Tibial artery (tissue), 4 donors: ENCODE measurements at regions not wholly inside any gene's neighbourhood (a gene's known extent, or its start where the extent isn't known, plus 50 kb on each side); places are given as distances from the start of the nearest gene placed in this dataset.

ENCODE experiments used
- DNase-seq, 2 donors: peaks; one replicate each; pipeline ENCODE4 v3.0.0-alpha.2; 2019
- H3K27ac ChIP-seq, 2 donors: fragments of 200-600 bp; sonication (generic) in 1 of 2; 1 replicate in 1 of 2; 2 replicates in 1 of 2; pipeline ENCODE4 v1.5.1; 2018 to 2019; ENCODE audit warnings: mild to moderate bottlenecking in 1 of 2
- H3K27me3 ChIP-seq, 2 donors: fragments of 200-600 bp; sonication (generic) in 1 of 2; one replicate each; pipeline versions ENCODE4 v1.5.1 to v1.6.0; 2016 to 2019
- H3K36me3 ChIP-seq, 3 donors: fragments of 200-600 bp; sonication (generic) in 2 of 3; one replicate each; pipeline ENCODE4 v1.5.1; 2016 to 2019; ENCODE audit warnings: mild to moderate bottlenecking in 2 of 3
- H3K4me1 ChIP-seq, 4 donors: fragments of 200-600 bp; sonication (generic) in 2 of 4; 1 replicate in 3 of 4; 2 replicates in 1 of 4; pipeline ENCODE4 v1.5.1; 2016 to 2019
- H3K4me3 ChIP-seq, 2 donors: fragments of 200-600 bp; sonication (generic) in 1 of 2; 1 replicate in 1 of 2; 2 replicates in 1 of 2; pipeline ENCODE4 v1.5.1; 2018 to 2019; ENCODE audit warnings: mild to moderate bottlenecking in 2 of 2
- H3K9me3 ChIP-seq, 3 donors: fragments of 200-600 bp; sonication (generic) in 1 of 3; one replicate each; pipeline ENCODE4 v1.5.1; 2016 to 2019
- intact Hi-C: fragments of 100-400 bp; cut with DNase I; formaldehyde crosslinking; loops from one replicate; pipeline ENCODE4 v1.15.0; 2023; ENCODE audit warnings: low total_unique reads
- TF ChIP-seq, protein P1 (sequence below), 2 experiments: fragments of 200-600 bp in 1 of 2; fragments of 450-650 bp in 1 of 2; IDR thresholded peaks; one replicate each; pipeline ENCODE4 v1.5.1; 2017 to 2019; ENCODE audit warnings: antibody characterized with exemption in 2 of 2, mild to moderate bottlenecking in 1 of 2, moderate library complexity in 1 of 2

DNA sequence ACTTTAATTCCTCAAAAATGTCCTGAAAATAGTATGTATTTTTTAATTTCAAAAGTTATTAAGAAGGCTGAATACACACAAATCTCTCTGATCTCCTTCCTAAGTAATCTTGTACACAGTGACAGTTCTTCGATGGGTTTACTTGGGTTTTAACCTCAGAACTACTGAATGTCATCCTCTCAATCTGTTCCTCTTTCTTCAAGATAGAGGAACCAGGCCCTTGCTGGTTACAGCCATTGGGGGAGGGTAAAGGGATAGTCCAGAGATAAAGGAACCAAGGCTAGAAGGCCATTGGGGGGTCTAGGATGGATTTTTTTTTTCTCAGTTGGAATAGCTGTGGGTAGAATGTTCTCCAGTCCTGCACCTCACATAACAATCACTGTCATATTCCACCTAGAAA is 224.9 kb downstream of the SKIDA1 start:
- intact Hi-C loops, result no loop called here
- no peaks in the 10 kb centered on the region for H3K27me3 ChIP-seq
- TF ChIP-seq, protein P1, sequence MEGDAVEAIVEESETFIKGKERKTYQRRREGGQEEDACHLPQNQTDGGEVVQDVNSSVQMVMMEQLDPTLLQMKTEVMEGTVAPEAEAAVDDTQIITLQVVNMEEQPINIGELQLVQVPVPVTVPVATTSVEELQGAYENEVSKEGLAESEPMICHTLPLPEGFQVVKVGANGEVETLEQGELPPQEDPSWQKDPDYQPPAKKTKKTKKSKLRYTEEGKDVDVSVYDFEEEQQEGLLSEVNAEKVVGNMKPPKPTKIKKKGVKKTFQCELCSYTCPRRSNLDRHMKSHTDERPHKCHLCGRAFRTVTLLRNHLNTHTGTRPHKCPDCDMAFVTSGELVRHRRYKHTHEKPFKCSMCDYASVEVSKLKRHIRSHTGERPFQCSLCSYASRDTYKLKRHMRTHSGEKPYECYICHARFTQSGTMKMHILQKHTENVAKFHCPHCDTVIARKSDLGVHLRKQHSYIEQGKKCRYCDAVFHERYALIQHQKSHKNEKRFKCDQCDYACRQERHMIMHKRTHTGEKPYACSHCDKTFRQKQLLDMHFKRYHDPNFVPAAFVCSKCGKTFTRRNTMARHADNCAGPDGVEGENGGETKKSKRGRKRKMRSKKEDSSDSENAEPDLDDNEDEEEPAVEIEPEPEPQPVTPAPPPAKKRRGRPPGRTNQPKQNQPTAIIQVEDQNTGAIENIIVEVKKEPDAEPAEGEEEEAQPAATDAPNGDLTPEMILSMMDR (IDR thresholded peaks at IDR 0.05), result no peak
- no peak overlapping the region for H3K4me3 ChIP-seq
- no peak for DNase-seq
- no peak overlapping the region for H3K27ac ChIP-seq
- no peaks in the 10 kb centered on the region for H3K36me3 ChIP-seq
- no peaks in the 10 kb centered on the region for H3K4me1 ChIP-seq
- H3K9me3 ChIP-seq, result no peaks in the 10 kb centered on the region

DNA sequence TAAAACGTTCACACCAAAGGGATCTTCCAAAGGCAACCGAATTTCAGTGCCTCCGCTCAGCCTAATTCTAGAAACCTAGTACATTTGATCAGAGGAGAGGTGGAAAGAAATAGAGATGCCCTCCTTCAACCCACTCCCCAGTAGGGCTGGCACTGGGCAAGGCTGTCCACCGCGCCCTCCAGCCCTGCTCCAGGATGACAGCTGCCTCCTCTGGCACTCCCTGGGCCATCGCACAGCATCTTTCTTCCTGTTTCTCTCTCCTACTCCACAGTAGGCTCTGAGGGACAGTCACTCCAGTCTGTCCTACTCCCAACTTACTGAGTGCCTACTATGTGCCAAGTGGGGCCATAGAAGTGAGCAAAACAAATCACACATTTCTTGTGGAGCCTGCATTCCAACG is 226.2 kb downstream of the SKIDA1 start:
- no peak for DNase-seq
- TF ChIP-seq, protein P1 (IDR thresholded peaks at IDR 0.05), result no peak
- H3K36me3 ChIP-seq, result no peaks in the 10 kb centered on the region
- intact Hi-C loops, result loop anchor here (10.0 kb wide), 1 partner anchor 195 kb away; no protein-coding TSS in a partner anchor
- no peaks in the 10 kb centered on the region for H3K4me1 ChIP-seq
- H3K9me3 ChIP-seq, result no peaks in the 10 kb centered on the region
- H3K27me3 ChIP-seq, result no peaks in the 10 kb centered on the region
- no peak overlapping the region for H3K4me3 ChIP-seq
- H3K27ac ChIP-seq, result no peak overlapping the region

DNA sequence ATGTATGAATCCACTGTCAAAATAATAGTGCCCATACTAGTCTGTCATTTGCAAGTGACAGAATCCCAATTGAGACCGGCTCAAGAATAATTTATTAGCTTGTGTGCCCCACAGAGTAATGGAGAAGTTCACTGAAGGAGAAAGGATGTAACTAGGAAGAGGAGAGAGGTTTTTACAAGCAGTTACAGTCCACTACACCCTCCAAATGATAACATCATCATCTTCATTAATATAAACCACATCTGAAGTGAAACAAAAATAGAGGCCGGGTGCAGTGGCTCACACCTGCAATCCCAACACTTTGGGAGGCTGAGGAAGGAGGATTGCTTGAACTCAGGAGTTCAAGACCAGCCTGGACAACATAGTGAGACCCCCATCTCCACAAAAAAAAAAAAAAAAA is 226.8 kb downstream of the SKIDA1 start:
- H3K4me1 ChIP-seq, result no peaks in the 10 kb centered on the region
- no peak for DNase-seq
- no peak overlapping the region for H3K27ac ChIP-seq
- TF ChIP-seq, protein P1 (IDR thresholded peaks at IDR 0.05), result no peak
- H3K9me3 ChIP-seq, result no peaks in the 10 kb centered on the region
- no peak overlapping the region for H3K4me3 ChIP-seq
- H3K36me3 ChIP-seq, result no peaks in the 10 kb centered on the region
- H3K27me3 ChIP-seq, result no peaks in the 10 kb centered on the region
- intact Hi-C loops, result loop anchor here (10.0 kb wide), 1 partner anchor 196 kb away; no protein-coding TSS in a partner anchor

DNA sequence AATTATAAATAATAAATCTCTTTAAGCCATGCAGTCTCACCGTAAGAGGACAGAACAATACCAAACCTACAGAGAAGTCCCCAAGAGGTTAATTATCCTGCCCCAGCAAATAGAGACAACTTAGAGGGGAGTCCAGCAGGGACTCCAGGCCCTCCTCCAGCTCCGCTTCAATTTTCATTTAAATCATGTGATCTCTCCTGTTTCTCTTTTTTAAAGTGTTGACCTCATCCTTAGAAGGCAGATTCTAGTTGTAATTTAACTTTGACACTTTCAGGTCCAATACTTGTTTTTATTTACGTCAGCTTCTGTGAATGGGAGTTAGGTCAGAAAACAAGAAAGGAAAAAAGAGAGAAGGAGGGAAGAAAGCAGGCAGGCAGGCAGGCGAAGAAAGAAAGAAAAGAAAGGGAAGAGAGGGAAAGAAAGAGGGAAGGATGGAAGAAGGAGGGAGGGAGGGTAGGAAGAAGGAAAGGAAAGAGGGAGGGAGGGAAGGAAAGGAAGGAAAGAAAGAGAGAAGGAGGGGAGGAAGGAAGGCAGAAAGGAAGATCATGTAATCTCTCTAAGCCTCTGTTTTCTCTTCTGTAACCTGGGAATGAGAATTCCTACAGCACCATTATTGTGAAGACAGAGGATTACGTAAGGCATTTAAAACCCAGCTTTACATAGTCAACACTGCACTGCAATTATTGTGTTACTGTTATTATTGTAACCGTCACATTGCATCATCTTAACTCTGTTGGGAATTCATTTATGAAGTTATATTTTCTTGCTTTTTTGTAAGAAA is 227.7 kb downstream of the SKIDA1 start:
- TF ChIP-seq, protein P1 (IDR thresholded peaks at IDR 0.05), result no peak
- intact Hi-C loops, result loop anchor here (10.0 kb wide), 1 partner anchor 197 kb away; no protein-coding TSS in a partner anchor
- Histone ChIP-seq H3K27me3 (no peaks in the 10 kb centered on the region), H3K27ac (no peak overlapping the region), H3K36me3 (no peaks in the 10 kb centered on the region), H3K9me3 (no peaks in the 10 kb centered on the region), H3K4me3 (no peak overlapping the region), H3K4me1 (peaks cover 0 to 7% (median 6%) of the 10 kb centered on the region in 4 donors)
- DNase-seq, result no peak

DNA sequence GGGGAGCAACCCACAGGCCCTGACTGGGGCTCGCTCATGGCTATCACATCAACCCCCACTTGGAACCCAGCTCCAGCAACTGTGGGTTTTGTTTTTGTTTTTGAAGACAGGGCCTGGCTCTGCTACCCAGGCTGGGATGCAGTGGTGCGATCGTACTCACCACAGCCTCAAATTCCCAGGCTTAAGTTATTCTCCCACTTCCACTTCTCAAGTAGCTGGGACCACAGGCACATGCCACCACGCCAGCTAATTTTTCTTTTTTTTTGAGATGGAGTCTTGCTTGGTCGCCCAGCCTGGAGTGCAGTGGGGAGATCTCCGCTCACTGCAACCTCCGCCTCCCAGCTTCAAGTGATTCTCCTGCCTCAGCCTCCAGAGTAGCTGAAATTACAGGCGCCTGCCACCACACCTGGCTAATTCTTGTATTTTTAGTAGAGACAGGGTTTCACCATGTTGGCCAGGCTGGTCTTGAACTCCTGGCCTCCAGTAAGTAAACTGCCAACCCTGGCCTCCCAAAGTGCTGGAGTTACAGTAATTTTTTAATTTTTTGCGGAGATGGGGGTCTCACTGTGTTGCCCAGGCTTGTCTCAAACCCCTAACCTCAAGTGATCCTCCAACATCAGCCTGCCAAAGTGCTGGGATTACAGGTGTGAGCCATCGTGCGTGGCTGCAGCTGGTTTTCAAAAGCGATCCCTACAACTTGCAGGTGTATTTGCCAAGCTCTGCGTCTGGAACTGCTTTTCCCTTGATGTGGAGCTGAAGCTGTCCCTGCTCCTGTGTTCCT is 228.7 kb downstream of the SKIDA1 start:
- H3K27ac ChIP-seq, result no peak overlapping the region
- H3K4me1 ChIP-seq, result peaks cover 0 to 14% (median 6%) of the 10 kb centered on the region in 4 donors
- H3K27me3 ChIP-seq, result no peaks in the 10 kb centered on the region
- DNase-seq, result no peak
- H3K9me3 ChIP-seq, result no peaks in the 10 kb centered on the region
- TF ChIP-seq, protein P1 (IDR thresholded peaks at IDR 0.05), result no peak
- H3K36me3 ChIP-seq, result no peaks in the 10 kb centered on the region
- no peak overlapping the region for H3K4me3 ChIP-seq
- intact Hi-C loops, result loop anchor here (10.0 kb wide), 1 partner anchor 198 kb away; no protein-coding TSS in a partner anchor
